Epithelial cell of esophagus (primary cell): ENCODE measurements at regions not wholly inside any gene's neighbourhood (a gene's known extent, or its start where the extent isn't known, plus 50 kb on each side); places are given as distances from the start of the nearest gene placed in this dataset.

ENCODE experiments used
- DNase-seq: peaks from one replicate; pipeline ENCODE4 v3.0.0; 2010; ENCODE audit warnings: low read depth
- H3K4me3 ChIP-seq: 2 replicates; pipeline ENCODE4 v1.5.1; 2011; ENCODE audit warnings: mild to moderate bottlenecking, low read length, control low read depth
- TF ChIP-seq, protein P1 (sequence below): IDR thresholded peaks from 2 replicates; pipeline ENCODE4 v1.5.1; 2011; ENCODE audit warnings: low read depth, mild to moderate bottlenecking, low read length, control low read depth, inconsistent platforms; ENCODE audit not compliant: insufficient read depth; ENCODE audit errors: missing control alignments

DNA sequence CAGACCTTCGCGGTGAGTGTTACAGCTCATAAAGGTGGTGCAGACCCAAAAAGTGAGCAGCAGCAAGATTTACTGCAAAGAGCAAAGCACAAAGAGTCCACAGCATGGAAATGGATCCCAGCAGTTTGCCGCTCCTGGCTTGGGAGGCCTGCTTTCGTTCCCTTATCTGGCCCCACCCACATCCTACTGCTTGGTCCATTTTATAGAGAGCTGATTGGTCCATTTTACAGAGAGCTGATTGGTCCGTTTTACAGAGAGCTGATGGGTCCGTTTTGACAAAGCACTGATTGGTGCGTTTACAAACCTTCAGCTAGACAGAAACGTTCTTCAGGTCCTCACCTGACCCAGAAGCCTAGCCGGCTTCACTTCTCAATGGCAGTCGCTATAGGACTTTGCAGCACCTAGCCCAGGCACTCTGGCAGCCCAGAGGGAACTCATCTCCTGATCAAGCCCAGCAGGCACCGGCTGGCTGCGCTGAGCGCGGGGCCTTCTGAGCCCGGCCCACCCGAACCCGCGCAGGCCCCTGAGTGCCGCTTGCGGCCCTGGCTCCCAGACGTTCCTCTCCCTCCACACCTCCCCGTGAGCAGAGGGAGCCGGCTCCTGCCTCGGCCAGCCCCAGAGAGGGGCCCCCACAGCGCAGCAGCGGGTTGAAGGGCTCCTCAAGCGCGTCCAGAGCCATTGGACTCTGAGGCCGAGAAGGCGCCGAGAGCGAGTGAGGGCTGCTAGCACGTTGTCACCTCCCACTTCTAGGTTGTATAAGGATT lies 200.3 kb downstream of the LMO4 start:
- H3K4me3 ChIP-seq, result no peak overlapping the region
- no peak for DNase-seq
- TF ChIP-seq, protein P1, sequence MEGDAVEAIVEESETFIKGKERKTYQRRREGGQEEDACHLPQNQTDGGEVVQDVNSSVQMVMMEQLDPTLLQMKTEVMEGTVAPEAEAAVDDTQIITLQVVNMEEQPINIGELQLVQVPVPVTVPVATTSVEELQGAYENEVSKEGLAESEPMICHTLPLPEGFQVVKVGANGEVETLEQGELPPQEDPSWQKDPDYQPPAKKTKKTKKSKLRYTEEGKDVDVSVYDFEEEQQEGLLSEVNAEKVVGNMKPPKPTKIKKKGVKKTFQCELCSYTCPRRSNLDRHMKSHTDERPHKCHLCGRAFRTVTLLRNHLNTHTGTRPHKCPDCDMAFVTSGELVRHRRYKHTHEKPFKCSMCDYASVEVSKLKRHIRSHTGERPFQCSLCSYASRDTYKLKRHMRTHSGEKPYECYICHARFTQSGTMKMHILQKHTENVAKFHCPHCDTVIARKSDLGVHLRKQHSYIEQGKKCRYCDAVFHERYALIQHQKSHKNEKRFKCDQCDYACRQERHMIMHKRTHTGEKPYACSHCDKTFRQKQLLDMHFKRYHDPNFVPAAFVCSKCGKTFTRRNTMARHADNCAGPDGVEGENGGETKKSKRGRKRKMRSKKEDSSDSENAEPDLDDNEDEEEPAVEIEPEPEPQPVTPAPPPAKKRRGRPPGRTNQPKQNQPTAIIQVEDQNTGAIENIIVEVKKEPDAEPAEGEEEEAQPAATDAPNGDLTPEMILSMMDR, result no peak

DNA sequence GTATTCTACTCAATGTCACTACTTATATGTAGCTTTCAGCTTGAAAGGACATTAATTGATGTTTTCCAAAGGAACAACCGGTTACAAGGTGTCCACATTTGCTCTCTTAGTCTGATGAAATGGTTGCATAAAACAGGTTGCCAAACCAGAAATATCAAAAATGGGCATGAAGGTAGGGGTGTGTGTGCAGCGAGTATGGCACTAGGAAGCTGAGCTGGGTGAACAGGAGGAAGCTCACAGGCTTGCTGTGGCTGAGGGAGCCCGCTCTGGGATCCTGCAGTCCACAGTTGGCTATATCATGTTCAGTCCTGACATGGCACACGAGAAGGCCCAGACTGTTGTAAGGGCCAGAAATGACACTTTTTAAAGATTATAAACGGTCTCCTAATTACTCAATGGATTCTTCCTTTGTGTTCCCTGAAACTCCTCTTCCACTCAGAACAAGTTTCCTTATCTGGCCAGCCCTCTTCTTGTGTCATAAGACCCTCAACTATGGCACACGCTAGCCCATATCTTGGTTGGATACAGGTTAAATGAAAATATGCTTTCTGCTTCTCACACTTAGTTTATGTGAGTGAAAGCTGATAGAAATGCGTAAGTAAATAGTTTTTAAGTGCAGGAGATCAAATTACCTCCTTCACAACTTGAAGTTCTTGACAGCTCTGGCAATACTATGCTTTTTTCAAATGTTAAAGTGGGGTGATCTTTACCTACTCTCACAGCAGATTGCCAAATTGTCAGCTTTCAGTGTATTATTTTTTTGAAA lies 201.5 kb downstream of the LMO4 start:
- TF ChIP-seq, protein P1, result no peak
- no peak overlapping the region for H3K4me3 ChIP-seq
- DNase-seq, result peak; percentile 49

DNA sequence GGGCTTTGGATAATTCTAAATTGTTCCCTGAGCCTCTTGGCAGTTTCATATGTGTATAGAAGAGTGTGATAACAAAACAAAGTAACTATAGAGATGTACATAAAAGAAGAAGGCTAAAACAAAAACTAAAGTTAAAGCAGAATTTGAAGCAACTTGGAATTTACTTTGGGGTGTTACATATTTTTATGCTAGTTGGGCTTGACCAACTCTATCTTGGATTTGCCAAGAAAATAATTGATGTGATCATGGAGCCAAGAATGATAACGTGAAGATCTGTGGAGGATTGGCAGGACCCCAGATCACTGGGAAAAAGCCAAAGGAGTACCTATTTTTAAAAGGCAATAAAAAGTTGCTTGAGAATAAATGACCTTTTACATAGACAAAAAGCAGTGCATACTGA lies 206.9 kb downstream of the LMO4 start:
- DNase-seq, result no peak
- H3K4me3 ChIP-seq, result no peak overlapping the region
- TF ChIP-seq, protein P1, result no peak

DNA sequence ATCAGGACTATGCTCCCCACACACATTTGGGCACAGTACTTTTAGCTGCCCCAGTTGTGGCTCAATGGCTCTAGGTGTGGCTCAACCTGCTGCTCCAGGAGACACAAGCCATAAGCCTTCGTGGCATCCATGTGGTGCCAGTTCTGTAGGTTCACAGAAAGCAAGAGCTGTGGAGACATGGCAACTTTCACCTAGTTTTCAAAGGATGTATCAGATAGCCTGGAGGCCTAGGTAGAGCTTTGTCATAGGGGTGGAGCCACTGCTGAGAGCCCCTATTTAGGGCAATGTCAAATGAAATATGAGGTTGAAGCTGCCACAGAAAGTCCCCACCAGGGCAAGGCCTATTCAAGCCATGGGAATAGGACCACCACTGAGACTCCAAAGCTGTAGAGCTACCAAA lies 210.5 kb downstream of the LMO4 start:
- peak; percentile 61 for DNase-seq
- TF ChIP-seq, protein P1, result no peak
- H3K4me3 ChIP-seq, result no peak overlapping the region

DNA sequence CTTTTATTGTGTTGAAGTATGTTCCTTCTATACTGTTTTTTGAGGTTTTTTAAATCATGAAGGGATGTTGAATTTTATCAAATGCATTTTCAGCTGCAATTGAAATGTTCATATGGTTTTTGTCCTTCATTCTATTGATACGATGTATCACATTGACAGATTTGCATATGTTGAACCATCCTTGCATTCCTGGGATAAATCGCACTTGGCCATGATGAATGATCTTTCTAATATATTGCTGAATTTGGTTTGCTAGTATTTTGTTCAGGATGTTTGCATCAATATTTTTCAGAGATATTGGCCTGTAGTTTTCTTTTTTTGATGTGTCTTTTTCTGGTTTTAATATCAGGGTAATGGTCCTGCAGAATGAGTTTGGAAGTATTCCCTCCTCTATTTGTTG lies 214.0 kb downstream of the LMO4 start:
- no peak for DNase-seq
- no peak overlapping the region for H3K4me3 ChIP-seq
- TF ChIP-seq, protein P1, result no peak

DNA sequence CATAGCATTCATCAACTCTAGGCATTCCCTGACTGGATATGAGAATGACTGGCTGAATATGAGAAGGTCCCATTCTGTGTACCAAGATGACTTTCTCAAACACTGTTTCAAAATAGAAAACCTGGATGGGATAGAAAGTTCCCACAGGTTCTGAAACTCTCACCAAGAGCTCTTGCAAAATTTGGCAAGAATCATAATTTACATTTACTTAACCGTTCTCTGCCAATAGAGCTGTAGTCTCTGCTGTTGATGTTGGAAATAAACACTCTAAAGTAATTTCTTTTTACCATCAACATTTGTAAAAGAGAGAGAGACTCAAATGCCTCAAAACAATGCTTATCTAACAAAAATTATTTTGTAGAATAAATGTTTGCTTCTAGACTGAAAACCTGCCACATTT lies 221.1 kb downstream of the LMO4 start:
- TF ChIP-seq, protein P1, result no peak
- no peak for DNase-seq
- H3K4me3 ChIP-seq, result no peak overlapping the region
